A673 (cell line): ENCODE measurements at regions not wholly inside any gene's neighbourhood (a gene's known extent, or its start where the extent isn't known, plus 50 kb on each side); places are given as distances from the start of the nearest gene placed in this dataset.

Experiments
- EZH2 ChIP-seq: fragments of 200-600 bp; sonication (generic); IDR thresholded peaks from 2 replicates; pipeline ENCODE4 v1.6.1; 2017; ENCODE audit warnings: borderline replicate concordance, low read depth, mild to moderate bottlenecking, mixed read lengths, antibody characterized with exemption, low read length; ENCODE audit not compliant: poor library complexity, severe bottlenecking
- TF ChIP-seq, protein P1 (sequence below): fragments of 300-800, 200-600 bp; sonication (generic); conservative IDR thresholded peaks from 2 replicates; pipeline ENCODE4 v1.5.1; 2017; ENCODE audit warnings: low read depth, mild to moderate bottlenecking, antibody characterized with exemption, low read length, moderate library complexity, mixed read lengths

DNA sequence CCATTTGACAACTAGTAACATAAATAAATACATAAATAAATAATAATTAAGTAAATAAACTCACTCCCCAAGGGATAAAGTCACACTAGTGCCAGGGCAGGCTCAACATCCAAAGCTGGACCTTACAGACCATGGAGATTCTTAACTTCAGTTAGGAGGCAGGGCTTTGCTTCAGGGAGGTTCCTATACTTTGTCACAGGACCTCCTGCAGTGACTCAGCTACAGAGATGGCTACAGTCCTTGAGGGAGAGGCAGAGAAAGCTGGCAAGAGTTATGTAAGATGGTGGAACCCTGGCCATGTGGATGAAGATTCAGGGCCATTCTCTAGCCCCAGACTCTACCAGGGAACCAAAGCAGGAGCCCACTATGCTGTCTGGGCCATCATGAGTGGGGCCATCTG lies 74.1 kb upstream of the CADM1 start:
- TF ChIP-seq, protein P1, sequence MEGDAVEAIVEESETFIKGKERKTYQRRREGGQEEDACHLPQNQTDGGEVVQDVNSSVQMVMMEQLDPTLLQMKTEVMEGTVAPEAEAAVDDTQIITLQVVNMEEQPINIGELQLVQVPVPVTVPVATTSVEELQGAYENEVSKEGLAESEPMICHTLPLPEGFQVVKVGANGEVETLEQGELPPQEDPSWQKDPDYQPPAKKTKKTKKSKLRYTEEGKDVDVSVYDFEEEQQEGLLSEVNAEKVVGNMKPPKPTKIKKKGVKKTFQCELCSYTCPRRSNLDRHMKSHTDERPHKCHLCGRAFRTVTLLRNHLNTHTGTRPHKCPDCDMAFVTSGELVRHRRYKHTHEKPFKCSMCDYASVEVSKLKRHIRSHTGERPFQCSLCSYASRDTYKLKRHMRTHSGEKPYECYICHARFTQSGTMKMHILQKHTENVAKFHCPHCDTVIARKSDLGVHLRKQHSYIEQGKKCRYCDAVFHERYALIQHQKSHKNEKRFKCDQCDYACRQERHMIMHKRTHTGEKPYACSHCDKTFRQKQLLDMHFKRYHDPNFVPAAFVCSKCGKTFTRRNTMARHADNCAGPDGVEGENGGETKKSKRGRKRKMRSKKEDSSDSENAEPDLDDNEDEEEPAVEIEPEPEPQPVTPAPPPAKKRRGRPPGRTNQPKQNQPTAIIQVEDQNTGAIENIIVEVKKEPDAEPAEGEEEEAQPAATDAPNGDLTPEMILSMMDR = no peak
- TF ChIP-seq EZH2 = no peak
